ENCODE measurements at regions not wholly inside any gene's neighbourhood (a gene's known extent, or its start where the extent isn't known, plus 50 kb on each side); places are given as distances from the start of the nearest gene placed in this dataset.

GRCh38 chr2:120802158-120802557 is 66.5 kb downstream of the GLI2 start:
- no peak for TF ChIP-seq CTCF (IDR thresholded peaks at IDR 0.05; ENCODE audit: borderline replicate concordance, control extremely low read depth, extremely low read depth, insufficient read depth, missing control alignments)
- in situ Hi-C loops (cut with MboI; ENCODE audit: low sequenced_read_pairs, unreplicated experiment) = no loop called here
- no peak for DNase-seq (ENCODE audit: low spot score)

GRCh38 chr2:120802867-120803484 is 67.3 kb downstream of the GLI2 start:
- in situ Hi-C loops (cut with MboI; ENCODE audit: low sequenced_read_pairs, unreplicated experiment) = no loop called here
- TF ChIP-seq CTCF (IDR thresholded peaks at IDR 0.05; ENCODE audit: borderline replicate concordance, control extremely low read depth, extremely low read depth, insufficient read depth, missing control alignments) = no peak
- no peak for DNase-seq (ENCODE audit: low spot score)

DNA sequence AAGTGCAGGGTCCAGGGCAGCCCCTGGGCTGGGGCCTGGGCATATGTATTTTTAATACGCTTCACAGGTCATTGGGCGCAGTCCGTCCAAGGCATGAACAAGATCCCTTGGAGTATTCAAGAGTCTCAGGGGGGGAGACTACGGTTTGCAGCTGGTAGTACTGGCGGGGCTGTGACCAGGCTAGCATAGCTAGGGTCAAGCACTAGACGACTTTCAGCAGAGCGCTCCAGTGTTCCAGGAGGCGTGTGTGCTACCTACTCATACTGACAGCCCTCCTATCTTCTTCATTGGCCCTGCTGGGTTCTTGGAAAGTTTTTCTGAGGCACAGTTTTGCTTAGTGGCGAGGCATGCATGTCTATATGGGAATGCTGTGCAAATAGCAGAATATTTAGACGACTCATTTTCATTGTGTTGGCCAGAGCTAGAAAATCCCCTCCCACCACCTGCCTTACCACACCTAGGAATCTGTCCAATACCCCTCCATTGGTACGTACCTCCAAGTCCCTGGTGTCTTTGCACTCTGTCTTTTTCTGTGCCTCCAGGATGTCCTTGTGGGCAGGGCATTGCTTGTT is 68.2 kb downstream of the GLI2 start:
- in situ Hi-C loops (cut with MboI; ENCODE audit: low sequenced_read_pairs, unreplicated experiment) = no loop called here
- no peak for DNase-seq (ENCODE audit: low spot score)

GRCh38 chr2:120804459-120804858 is 68.8 kb downstream of the GLI2 start:
- TF ChIP-seq CTCF (IDR thresholded peaks at IDR 0.05; ENCODE audit: borderline replicate concordance, control extremely low read depth, extremely low read depth, insufficient read depth, missing control alignments) = no peak
- in situ Hi-C loops (cut with MboI; ENCODE audit: low sequenced_read_pairs, unreplicated experiment) = no loop called here
- DNase-seq (ENCODE audit: low spot score) = no peak

More for the DNA sequence above, 68.2 kb downstream of the GLI2 start:
- no peak for TF ChIP-seq CTCF (IDR thresholded peaks at IDR 0.05; ENCODE audit: borderline replicate concordance, control extremely low read depth, extremely low read depth, insufficient read depth, missing control alignments)

- no peak for DNase-seq (ENCODE audit: low spot score)
- no peak for TF ChIP-seq CTCF (IDR thresholded peaks at IDR 0.05; ENCODE audit: borderline replicate concordance, control extremely low read depth, extremely low read depth, insufficient read depth, missing control alignments)
- in situ Hi-C loops (cut with MboI; ENCODE audit: low sequenced_read_pairs, unreplicated experiment) = no loop called here
Observed at GRCh38 chr2:120805011-120805410, 69.3 kb downstream of the GLI2 start.

GRCh38 chr2:120805602-120806001 is 69.9 kb downstream of the GLI2 start:
- no peak for TF ChIP-seq CTCF (IDR thresholded peaks at IDR 0.05; ENCODE audit: borderline replicate concordance, control extremely low read depth, extremely low read depth, insufficient read depth, missing control alignments)
- in situ Hi-C loops (cut with MboI; ENCODE audit: low sequenced_read_pairs, unreplicated experiment) = no loop called here
- DNase-seq (ENCODE audit: low spot score) = no peak
